Retinal pigment epithelial cell (primary cell): ENCODE measurements at regions not wholly inside any gene's neighbourhood (a gene's known extent, or its start where the extent isn't known, plus 50 kb on each side); places are given as distances from the start of the nearest gene placed in this dataset.

Experiments used
- DNase-seq: peaks from one replicate; pipeline ENCODE4 v3.0.0-alpha.2; 2010; ENCODE audit warnings: low read depth
- H3K4me3 ChIP-seq: 2 replicates; pipeline ENCODE4 v1.5.1; 2011; ENCODE audit warnings: mild to moderate bottlenecking, low read length, control low read depth, moderate library complexity
- TF ChIP-seq, protein P1 (sequence below): conservative IDR thresholded peaks from 2 replicates; pipeline ENCODE4 v1.5.1; 2011; ENCODE audit warnings: low read depth, low read length, control low read depth, inconsistent platforms

DNA sequence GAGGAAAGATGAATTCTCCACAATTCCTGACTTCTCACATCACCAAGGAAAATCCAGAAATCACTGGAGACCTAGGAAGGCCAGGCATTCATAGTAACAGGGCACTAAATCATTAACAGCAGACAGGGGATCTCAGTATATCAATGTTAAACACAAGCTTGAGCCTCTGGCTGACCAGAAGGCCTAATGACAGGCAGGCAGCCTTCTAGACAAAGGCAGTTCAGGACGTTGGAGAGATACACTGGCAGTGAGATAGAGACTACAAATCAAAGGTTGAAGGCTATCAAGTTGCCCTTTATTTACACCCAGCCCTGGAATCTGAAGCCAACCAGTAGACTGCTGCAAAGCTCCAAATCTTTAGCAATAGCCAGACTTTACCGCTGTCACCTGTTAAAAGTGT lies 422.8 kb upstream of the CCL2 start:
- no peak overlapping the region for H3K4me3 ChIP-seq
- TF ChIP-seq, protein P1, sequence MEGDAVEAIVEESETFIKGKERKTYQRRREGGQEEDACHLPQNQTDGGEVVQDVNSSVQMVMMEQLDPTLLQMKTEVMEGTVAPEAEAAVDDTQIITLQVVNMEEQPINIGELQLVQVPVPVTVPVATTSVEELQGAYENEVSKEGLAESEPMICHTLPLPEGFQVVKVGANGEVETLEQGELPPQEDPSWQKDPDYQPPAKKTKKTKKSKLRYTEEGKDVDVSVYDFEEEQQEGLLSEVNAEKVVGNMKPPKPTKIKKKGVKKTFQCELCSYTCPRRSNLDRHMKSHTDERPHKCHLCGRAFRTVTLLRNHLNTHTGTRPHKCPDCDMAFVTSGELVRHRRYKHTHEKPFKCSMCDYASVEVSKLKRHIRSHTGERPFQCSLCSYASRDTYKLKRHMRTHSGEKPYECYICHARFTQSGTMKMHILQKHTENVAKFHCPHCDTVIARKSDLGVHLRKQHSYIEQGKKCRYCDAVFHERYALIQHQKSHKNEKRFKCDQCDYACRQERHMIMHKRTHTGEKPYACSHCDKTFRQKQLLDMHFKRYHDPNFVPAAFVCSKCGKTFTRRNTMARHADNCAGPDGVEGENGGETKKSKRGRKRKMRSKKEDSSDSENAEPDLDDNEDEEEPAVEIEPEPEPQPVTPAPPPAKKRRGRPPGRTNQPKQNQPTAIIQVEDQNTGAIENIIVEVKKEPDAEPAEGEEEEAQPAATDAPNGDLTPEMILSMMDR = no peak
- DNase-seq = no peak

DNA sequence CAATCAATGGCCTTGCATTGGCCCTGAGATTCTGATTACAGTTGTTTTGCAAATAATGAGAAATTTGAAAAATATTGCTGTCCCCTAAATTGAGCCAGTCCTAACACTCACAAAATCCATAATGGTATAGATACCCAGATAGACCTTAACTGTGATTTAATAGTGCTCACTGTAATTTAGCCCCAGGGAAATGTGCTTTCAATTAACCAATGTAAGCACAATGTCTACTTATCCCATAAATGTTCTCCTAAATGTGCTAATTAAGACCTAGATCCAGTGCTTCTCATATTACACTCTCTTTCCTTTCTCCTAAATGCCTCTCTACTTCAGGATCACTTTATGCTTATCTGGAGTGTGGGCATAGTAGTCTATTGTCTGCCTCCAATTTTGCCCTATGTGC lies 417.8 kb upstream of the CCL2 start:
- no peak for DNase-seq
- TF ChIP-seq, protein P1 = no peak
- no peak overlapping the region for H3K4me3 ChIP-seq

DNA sequence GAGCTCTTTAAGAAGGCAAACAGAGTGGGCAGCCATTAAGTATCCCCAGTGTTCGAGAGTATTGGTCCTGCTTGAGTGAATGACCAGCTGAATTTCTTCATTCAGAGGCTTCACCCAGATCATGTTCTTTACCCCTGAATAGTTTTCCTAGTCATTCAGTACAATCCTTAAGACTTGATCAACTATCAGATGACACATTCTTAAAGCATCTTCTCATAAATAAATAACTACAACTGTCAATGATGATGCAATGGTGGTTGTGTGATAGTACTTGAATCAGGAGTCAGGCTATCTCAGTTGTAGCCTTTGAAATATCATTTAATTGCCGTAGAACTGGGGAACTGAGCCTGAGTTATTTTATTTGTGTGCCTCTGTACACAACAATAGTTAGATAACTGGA lies 416.8 kb upstream of the CCL2 start:
- no peak for DNase-seq
- no peak overlapping the region for H3K4me3 ChIP-seq
- TF ChIP-seq, protein P1 = no peak

DNA sequence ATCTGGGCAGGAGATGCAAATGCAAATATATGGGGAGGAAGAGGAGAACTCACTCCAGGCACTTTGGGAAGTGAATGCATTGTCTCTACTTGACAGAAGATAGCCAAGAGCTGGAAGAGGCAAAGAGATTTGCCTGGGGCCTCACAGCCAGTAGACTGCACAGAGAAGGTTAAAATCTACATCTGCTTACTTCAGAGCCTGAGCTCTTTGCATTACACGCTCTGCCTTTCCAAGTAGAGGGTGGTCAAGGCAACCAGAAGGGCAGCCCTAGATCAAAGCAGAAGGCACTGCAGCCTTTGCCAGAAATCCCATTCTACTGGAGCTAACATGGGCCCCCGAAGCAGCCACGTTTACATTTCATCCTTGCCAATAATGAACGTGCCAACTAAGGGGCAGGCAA lies 407.2 kb upstream of the CCL2 start:
- H3K4me3 ChIP-seq = no peak overlapping the region
- DNase-seq = no peak
- TF ChIP-seq, protein P1 = no peak

DNA sequence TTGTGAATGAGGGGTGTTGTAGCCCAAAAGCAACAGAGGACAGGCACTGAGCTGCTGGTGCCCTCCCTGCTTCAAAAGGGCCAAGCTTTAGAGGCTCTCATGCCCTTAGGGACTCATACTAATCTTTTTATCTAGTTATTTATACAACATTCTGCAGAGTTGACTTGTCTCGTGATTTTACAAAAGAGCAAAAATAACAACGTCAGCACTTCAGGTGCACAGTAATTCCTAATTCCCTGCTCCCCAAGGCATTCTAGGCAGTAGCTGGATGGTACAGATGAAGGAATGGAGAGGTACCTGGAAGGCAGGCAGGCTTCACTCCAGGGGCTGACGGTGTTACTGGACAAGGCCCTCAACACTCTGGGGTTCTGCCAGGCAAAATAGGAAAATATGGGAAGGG lies 406.7 kb upstream of the CCL2 start:
- DNase-seq = no peak
- no peak overlapping the region for H3K4me3 ChIP-seq
- TF ChIP-seq, protein P1 = no peak

DNA sequence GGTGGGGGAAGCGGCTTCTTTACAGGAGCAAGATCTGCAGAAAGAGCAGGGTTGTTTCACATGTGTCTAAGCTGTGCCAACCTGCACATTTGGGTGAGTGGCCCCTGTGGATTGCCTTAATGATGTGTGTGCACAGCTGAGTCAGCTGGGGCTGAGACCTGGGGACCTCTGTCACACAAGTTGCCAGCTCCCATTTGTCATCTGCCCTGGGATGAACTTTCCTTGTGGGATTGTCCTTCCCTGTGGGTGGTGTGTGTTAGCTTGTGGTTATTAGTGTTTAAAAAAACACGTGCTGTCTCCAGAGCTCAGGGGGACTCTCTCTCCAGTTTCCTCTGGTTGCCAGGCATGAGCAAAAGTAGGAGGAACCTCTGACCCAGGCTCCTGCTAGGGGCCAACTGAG lies 400.5 kb upstream of the CCL2 start:
- H3K4me3 ChIP-seq = no peak overlapping the region
- no peak for DNase-seq
- TF ChIP-seq, protein P1 = no peak

DNA sequence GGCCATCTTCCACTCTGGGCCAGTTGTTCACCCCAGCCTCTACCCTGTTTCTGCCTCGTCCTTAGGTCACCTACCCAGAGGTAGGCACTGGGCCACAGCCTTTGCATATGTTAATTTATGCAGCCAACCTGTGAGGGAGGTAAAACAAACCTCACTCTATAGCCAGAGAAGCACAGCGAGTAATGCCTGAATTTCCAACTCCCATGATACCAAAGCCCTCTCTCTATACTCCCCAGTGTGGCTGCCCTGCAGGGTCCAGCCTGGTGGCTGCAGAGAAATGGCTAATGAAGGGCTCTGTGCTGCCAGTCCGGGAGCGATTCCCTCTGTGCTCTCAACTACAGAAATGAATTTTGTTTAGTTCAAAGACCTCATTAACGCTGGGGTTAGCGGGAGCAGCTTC lies 397.0 kb upstream of the CCL2 start:
- DNase-seq = no peak
- H3K4me3 ChIP-seq = no peak overlapping the region
- TF ChIP-seq, protein P1 = no peak
